ENCODE measurements at regions not wholly inside any gene's neighbourhood (a gene's known extent, or its start where the extent isn't known, plus 50 kb on each side); places are given as distances from the start of the nearest gene placed in this dataset.

- TF ChIP-seq TAF1 (IDR thresholded peaks at IDR 0.05; ENCODE audit: low read depth, low read length) (no peak), POLR2A (IDR thresholded peaks at IDR 0.05; ENCODE audit: low read depth, low read length) (no peak), POLR2AphosphoS5 (IDR thresholded peaks at IDR 0.05; ENCODE audit: low read depth, low read length) (no peak), POU2F2 (IDR thresholded peaks at IDR 0.05; ENCODE audit: low read depth, low read length) (no peak), SPI1 (IDR thresholded peaks at IDR 0.05; ENCODE audit: low read depth, low read length) (no peak), PAX5 (IDR thresholded peaks at IDR 0.05; ENCODE audit: insufficient read depth, low read length, severe bottlenecking) (no peak)
Measured at GRCh38 chr7:156445997-156446761, 194.4 kb upstream of the RNF32 start.
